Psoas muscle (tissue), 7 donors: ENCODE measurements at regions not wholly inside any gene's neighbourhood (a gene's known extent, or its start where the extent isn't known, plus 50 kb on each side); places are given as distances from the start of the nearest gene placed in this dataset.

Source experiments
- ATAC-seq, 4 donors: fragments of 200-7000 bp; cut with Tn5 transposase; one replicate each; pipeline ENCODE4 v1.9.1; 2020; ENCODE audit warnings: moderate library complexity in 3 of 4, mild to moderate bottlenecking in 2 of 4
- DNase-seq, 2 donors: peaks; one replicate each; pipeline ENCODE4 v3.0.0-alpha.2; 2020
- H3K27ac ChIP-seq: fragments of 200-600 bp; one replicate; pipeline ENCODE4 v1.8.0; 2022
- H3K27me3 ChIP-seq, 3 donors: fragments of 200-600 bp in 1 of 3; one replicate each; pipeline versions ENCODE4 v1.6.1 to v1.8.0; 2013 to 2022; ENCODE audit warnings: low read length in 2 of 3, mild to moderate bottlenecking in 2 of 3, moderate library complexity in 1 of 3; ENCODE audit not compliant: insufficient read depth in 3 of 3
- H3K36me3 ChIP-seq, 2 donors: fragments of 200-600 bp in 1 of 2; one replicate each; pipeline versions ENCODE4 v1.6.1 to v1.8.0; 2013 to 2022; ENCODE audit warnings: low read depth in 1 of 2, mild to moderate bottlenecking in 1 of 2, moderate library complexity in 1 of 2; ENCODE audit not compliant: insufficient read depth in 1 of 2
- H3K4me1 ChIP-seq: fragments of 200-600 bp; one replicate; pipeline ENCODE4 v1.8.0; 2022
- H3K4me3 ChIP-seq: fragments of 200-600 bp; one replicate; pipeline ENCODE4 v1.8.0; 2022; ENCODE audit warnings: mild to moderate bottlenecking
- H3K9me3 ChIP-seq: fragments of 200-600 bp; one replicate; pipeline ENCODE4 v1.8.0; 2022
- CTCF ChIP-seq: fragments of 200-600 bp; IDR thresholded peaks from one replicate; pipeline ENCODE4 v1.8.0; 2022; ENCODE audit warnings: antibody characterized with exemption
- WGBS, 3 donors: extraction: QIAGEN DNeasy Blood & Tissue Kit; methylation state at CpG; one replicate each; pipeline versions ENCODE4 v1.1.6 to v1.1.7; 2013; 5-methylcytosine and 5-hydroxymethylcytosine counted together
- intact Hi-C, 2 donors: fragments of 100-400 bp; cut with DNase I; formaldehyde crosslinking; loops; one replicate each; pipeline versions ENCODE4 v1.11.0 to v1.14.2; 2022
- donor health status: healthy with polysubstance abuse.
- donor health status: DM: no; HTN: no; CAD: no; lungs with moderate emphysema.
- donor health status: Bipolar disorder and iron deficiency.
- donor health status: healthy.
- donor health status: DM: yes; HTN: yes; CAD: no.
- donor health status: DM: no; HTN: no; CAD: no.
- donor health status: DM: yes; HTN: yes; CAD: no.

GRCh38 chr10:121322776-121323175 is 275.5 kb downstream of the FGFR2 start:
- no peaks in the 10 kb centered on the region for H3K9me3 ChIP-seq

GRCh38 chr10:121323443-121323842 is 274.8 kb downstream of the FGFR2 start:
- 94 to 98% (median 95%) methylated on average over 1 of the region's 1 CpG for WGBS, 3 donors
- Histone ChIP-seq H3K27me3 (no peaks in the 10 kb centered on the region), H3K9me3 (no peaks in the 10 kb centered on the region), H3K27ac (no peak overlapping the region), H3K36me3 (no peaks in the 10 kb centered on the region), H3K4me3 (no peak overlapping the region), H3K4me1 (no peaks in the 10 kb centered on the region)
- ATAC-seq (no peak), DNase-seq (no peak)
- intact Hi-C loops: no loop called here
- no peak for TF ChIP-seq CTCF

More at GRCh38 chr10:121322776-121323175, 275.5 kb downstream of the FGFR2 start:
- ATAC-seq (no peak), DNase-seq (no peak)
- no peak for TF ChIP-seq CTCF
- H3K36me3 ChIP-seq: no peaks in the 10 kb centered on the region
- no peaks in the 10 kb centered on the region for H3K27me3 ChIP-seq
- H3K4me3 ChIP-seq: no peak overlapping the region
- H3K27ac ChIP-seq: no peak overlapping the region
- intact Hi-C loops: no loop called here
- 32 to 63% (median 56%) methylated on average over 1 of the region's 1 CpG for WGBS, 3 donors
- no peaks in the 10 kb centered on the region for H3K4me1 ChIP-seq

- no peak for DNase-seq
- Histone ChIP-seq H3K4me1 (no peaks in the 10 kb centered on the region), H3K9me3 (no peaks in the 10 kb centered on the region), H3K27me3 (no peaks in the 10 kb centered on the region), H3K4me3 (no peak overlapping the region), H3K36me3 (no peaks in the 10 kb centered on the region), H3K27ac (no peak overlapping the region)
- WGBS, 3 donors: 78 to 79% (median 78%) methylated on average over 7 of the region's 7 CpGs
- ATAC-seq: no peak
- TF ChIP-seq CTCF: no peak
- intact Hi-C loops: no loop called here
These were observed 273.5 kb downstream of the FGFR2 start for GRCh38 chr10:121324678-121325213.

- WGBS, 3 donors: 82 to 84% (median 84%) methylated on average over 5 of the region's 5 CpGs
- Histone ChIP-seq H3K4me3 (no peak overlapping the region), H3K9me3 (no peaks in the 10 kb centered on the region), H3K36me3 (no peaks in the 10 kb centered on the region), H3K4me1 (no peaks in the 10 kb centered on the region), H3K27me3 (no peaks in the 10 kb centered on the region), H3K27ac (no peak overlapping the region)
- TF ChIP-seq CTCF: no peak
- intact Hi-C loops: no loop called here
- no peak for ATAC-seq
- no peak for DNase-seq
These were observed 272.6 kb downstream of the FGFR2 start for GRCh38 chr10:121325490-121326231.

GRCh38 chr10:121326905-121327304 is 271.3 kb downstream of the FGFR2 start:
- no peak overlapping the region for H3K4me3 ChIP-seq
- H3K9me3 ChIP-seq: no peaks in the 10 kb centered on the region
- no peaks in the 10 kb centered on the region for H3K27me3 ChIP-seq
- H3K36me3 ChIP-seq: no peaks in the 10 kb centered on the region
- 68 to 75% (median 74%) methylated on average over 4 of the region's 4 CpGs for WGBS, 3 donors
- intact Hi-C loops: no loop called here
- no peak for TF ChIP-seq CTCF
- no peak for DNase-seq
- no peaks in the 10 kb centered on the region for H3K4me1 ChIP-seq
- H3K27ac ChIP-seq: no peak overlapping the region
- no peak for ATAC-seq
